Rectal smooth muscle tissue (tissue), 1 donor: ENCODE measurements at regions not wholly inside any gene's neighbourhood (a gene's known extent, or its start where the extent isn't known, plus 50 kb on each side); places are given as distances from the start of the nearest gene placed in this dataset.
"Not testable (repeated sequence)": the region's sequence is repeated elsewhere in the genome, so short reads cannot be mapped to it uniquely, and the experiment has no call there.

Source experiments
- H3K27ac ChIP-seq: one replicate; pipeline ENCODE4 v1.7.0; 2013; ENCODE audit warnings: low read depth, low read length, inconsistent platforms
- H3K27me3 ChIP-seq: one replicate; pipeline ENCODE4 v1.7.0; 2013; ENCODE audit warnings: low read length; ENCODE audit not compliant: control insufficient read depth, insufficient read depth
- H3K36me3 ChIP-seq: one replicate; pipeline ENCODE4 v1.7.0; 2013; ENCODE audit warnings: low read length; ENCODE audit not compliant: control insufficient read depth, insufficient read depth
- H3K4me1 ChIP-seq: one replicate; pipeline ENCODE4 v1.7.0; 2013; ENCODE audit warnings: low read length; ENCODE audit not compliant: control insufficient read depth, insufficient read depth
- H3K4me3 ChIP-seq: one replicate; pipeline ENCODE4 v1.7.0; 2013; ENCODE audit warnings: low read length
- H3K9ac ChIP-seq: one replicate; pipeline ENCODE4 v1.7.0; 2013; ENCODE audit warnings: low read length

GRCh38 chr4:127523369-127523768, 109.4 kb upstream of the INTU start:
- Histone ChIP-seq H3K4me1 (no peaks in the 10 kb centered on the region), H3K27me3 (no peaks in the 10 kb centered on the region), H3K27ac (no peak overlapping the region), H3K4me3 (no peak overlapping the region), H3K36me3 (no peaks in the 10 kb centered on the region), H3K9ac (no peak overlapping the region)

- H3K27ac ChIP-seq, result no peak overlapping the region
- H3K4me1 ChIP-seq, result no peaks in the 10 kb centered on the region
Observed at GRCh38 chr4:127525608-127526007, 107.1 kb upstream of the INTU start.

GRCh38 chr4:127528302-127528701, 104.5 kb upstream of the INTU start:
- H3K4me3 ChIP-seq, result no peak overlapping the region
- H3K4me1 ChIP-seq, result no peaks in the 10 kb centered on the region
- no peaks in the 10 kb centered on the region for H3K36me3 ChIP-seq
- H3K27ac ChIP-seq, result no peak overlapping the region
- H3K9ac ChIP-seq, result no peak overlapping the region
- H3K27me3 ChIP-seq, result no peaks in the 10 kb centered on the region

More at GRCh38 chr4:127525608-127526007, 107.1 kb upstream of the INTU start:
- Histone ChIP-seq H3K4me3 (no peak overlapping the region), H3K36me3 (no peaks in the 10 kb centered on the region), H3K27me3 (no peaks in the 10 kb centered on the region), H3K9ac (no peak overlapping the region)

- not testable (repeated sequence) for H3K4me1 ChIP-seq, H3K4me3 ChIP-seq, H3K27me3 ChIP-seq
Observed at GRCh38 chr4:127529879-127530278, 102.9 kb upstream of the INTU start.

GRCh38 chr4:127533028-127533700, 99.6 kb upstream of the INTU start:
- no peaks in the 10 kb centered on the region for H3K36me3 ChIP-seq
- no peak overlapping the region for H3K9ac ChIP-seq
- H3K27ac ChIP-seq, result no peak overlapping the region
- H3K4me3 ChIP-seq, result no peak overlapping the region
- no peaks in the 10 kb centered on the region for H3K4me1 ChIP-seq
- no peaks in the 10 kb centered on the region for H3K27me3 ChIP-seq

More at GRCh38 chr4:127529879-127530278, 102.9 kb upstream of the INTU start:
- not testable (repeated sequence) for H3K9ac ChIP-seq, H3K27ac ChIP-seq, H3K36me3 ChIP-seq

- no peak overlapping the region for H3K9ac ChIP-seq
- H3K27ac ChIP-seq, result no peak overlapping the region
- H3K27me3 ChIP-seq, result no peaks in the 10 kb centered on the region
- H3K4me1 ChIP-seq, result no peaks in the 10 kb centered on the region
- H3K36me3 ChIP-seq, result no peaks in the 10 kb centered on the region
- no peak overlapping the region for H3K4me3 ChIP-seq
Observed at GRCh38 chr4:127534041-127534825, 98.5 kb upstream of the INTU start.

GRCh38 chr4:127538016-127538415, 94.7 kb upstream of the INTU start:
- Histone ChIP-seq H3K4me3 (no peak overlapping the region), H3K27me3 (no peaks in the 10 kb centered on the region), H3K36me3 (no peaks in the 10 kb centered on the region), H3K27ac (no peak overlapping the region), H3K4me1 (no peaks in the 10 kb centered on the region), H3K9ac (no peak overlapping the region)

GRCh38 chr4:127540497-127541025, 92.2 kb upstream of the INTU start:
- no peak overlapping the region for H3K27ac ChIP-seq
- no peaks in the 10 kb centered on the region for H3K36me3 ChIP-seq
- no peak overlapping the region for H3K9ac ChIP-seq
- H3K4me1 ChIP-seq, result no peaks in the 10 kb centered on the region
- H3K27me3 ChIP-seq, result no peaks in the 10 kb centered on the region
- no peak overlapping the region for H3K4me3 ChIP-seq

GRCh38 chr4:127545271-127545670, 87.5 kb upstream of the INTU start:
- Histone ChIP-seq H3K27ac (no peak overlapping the region), H3K4me1 (no peaks in the 10 kb centered on the region), H3K27me3 (no peaks in the 10 kb centered on the region)

GRCh38 chr4:127548990-127549925, 83.5 kb upstream of the INTU start:
- Histone ChIP-seq H3K27ac (no peak overlapping the region), H3K27me3 (no peaks in the 10 kb centered on the region), H3K4me3 (no peak overlapping the region), H3K36me3 (no peaks in the 10 kb centered on the region), H3K9ac (no peak overlapping the region), H3K4me1 (no peaks in the 10 kb centered on the region)

More at GRCh38 chr4:127545271-127545670, 87.5 kb upstream of the INTU start:
- H3K4me3 ChIP-seq, result no peak overlapping the region
- no peaks in the 10 kb centered on the region for H3K36me3 ChIP-seq
- no peak overlapping the region for H3K9ac ChIP-seq

- no peaks in the 10 kb centered on the region for H3K36me3 ChIP-seq
- no peak overlapping the region for H3K9ac ChIP-seq
- H3K27me3 ChIP-seq, result no peaks in the 10 kb centered on the region
- no peak overlapping the region for H3K27ac ChIP-seq
- H3K4me1 ChIP-seq, result no peaks in the 10 kb centered on the region
- H3K4me3 ChIP-seq, result no peak overlapping the region
Observed at GRCh38 chr4:127555106-127555505, 77.7 kb upstream of the INTU start.

GRCh38 chr4:127558088-127558487, 74.7 kb upstream of the INTU start:
- no peak overlapping the region for H3K27ac ChIP-seq
- H3K4me1 ChIP-seq, result no peaks in the 10 kb centered on the region
- no peaks in the 10 kb centered on the region for H3K36me3 ChIP-seq
- no peak overlapping the region for H3K4me3 ChIP-seq
- H3K27me3 ChIP-seq, result no peaks in the 10 kb centered on the region
- no peak overlapping the region for H3K9ac ChIP-seq
